Adipocyte (in vitro differentiated cells): ENCODE measurements at regions not wholly inside any gene's neighbourhood (a gene's known extent, or its start where the extent isn't known, plus 50 kb on each side); places are given as distances from the start of the nearest gene placed in this dataset.

Experiments used
- DNase-seq: peaks from one replicate; pipeline ENCODE4 v3.0.0-alpha.2; 2015; ENCODE audit warnings: low read depth
- H3K27me3 ChIP-seq: replicated peaks from 2 replicates; pipeline ENCODE4 v1.7.0; 2013; ENCODE audit warnings: mild to moderate bottlenecking, low read length, moderate library complexity; ENCODE audit not compliant: control insufficient read depth, insufficient read depth
- H3K36me3 ChIP-seq: 2 replicates; pipeline ENCODE4 v1.7.0; 2013; ENCODE audit warnings: low read length, mild to moderate bottlenecking, moderate library complexity; ENCODE audit not compliant: control insufficient read depth, insufficient read depth, severe bottlenecking
- H3K4me1 ChIP-seq: 2 replicates; pipeline ENCODE4 v1.7.0; 2013; ENCODE audit warnings: mild to moderate bottlenecking, low read length, moderate library complexity; ENCODE audit not compliant: control insufficient read depth, insufficient read depth
- H3K4me3 ChIP-seq: 2 replicates; pipeline ENCODE4 v1.7.0; 2013; ENCODE audit warnings: mild to moderate bottlenecking, low read length, moderate library complexity
- H3K9ac ChIP-seq: 2 replicates; pipeline ENCODE4 v1.7.0; 2013; ENCODE audit warnings: mild to moderate bottlenecking, low read length, moderate library complexity
- H3K9me3 ChIP-seq: 2 replicates; pipeline ENCODE4 v1.7.0; 2013; ENCODE audit warnings: mild to moderate bottlenecking, low read length, moderate library complexity; ENCODE audit not compliant: control insufficient read depth

- no peak for DNase-seq
Measured at GRCh38 chr14:98976271-98976670, 295.7 kb downstream of the BCL11B start.

GRCh38 chr14:98977451-98977850 lies 294.5 kb downstream of the BCL11B start:
- peaks cover 5% of the 10 kb centered on the region for H3K27me3 ChIP-seq
- no peak for DNase-seq
- peaks cover 7% of the 10 kb centered on the region for H3K9me3 ChIP-seq
- no peak overlapping the region for H3K9ac ChIP-seq
- no peaks in the 10 kb centered on the region for H3K4me1 ChIP-seq
- no peak overlapping the region for H3K4me3 ChIP-seq
- no peaks in the 10 kb centered on the region for H3K36me3 ChIP-seq

More at GRCh38 chr14:98976271-98976670, 295.7 kb downstream of the BCL11B start:
- H3K9me3 ChIP-seq, result peaks cover 7% of the 10 kb centered on the region
- H3K27me3 ChIP-seq, result no peaks in the 10 kb centered on the region
- no peaks in the 10 kb centered on the region for H3K4me1 ChIP-seq
- H3K36me3 ChIP-seq, result no peaks in the 10 kb centered on the region
- H3K4me3 ChIP-seq, result no peak overlapping the region
- no peak overlapping the region for H3K9ac ChIP-seq

- no peaks in the 10 kb centered on the region for H3K4me1 ChIP-seq
- no peak overlapping the region for H3K9ac ChIP-seq
- peaks cover 7% of the 10 kb centered on the region for H3K27me3 ChIP-seq
- H3K9me3 ChIP-seq, result peaks cover 7% of the 10 kb centered on the region
- H3K4me3 ChIP-seq, result no peak overlapping the region
- DNase-seq, result no peak
- no peaks in the 10 kb centered on the region for H3K36me3 ChIP-seq
Measured at GRCh38 chr14:98982986-98983385, 289.0 kb downstream of the BCL11B start.

- Histone ChIP-seq H3K27me3 (peaks cover 7% of the 10 kb centered on the region), H3K9ac (no peak overlapping the region), H3K4me1 (no peaks in the 10 kb centered on the region), H3K36me3 (no peaks in the 10 kb centered on the region), H3K9me3 (no peaks in the 10 kb centered on the region), H3K4me3 (no peak overlapping the region)
- DNase-seq, result no peak
Measured at GRCh38 chr14:98984027-98984718, 287.8 kb downstream of the BCL11B start.

GRCh38 chr14:98984719-98985041 lies 287.3 kb downstream of the BCL11B start:
- H3K4me3 ChIP-seq, result no peak overlapping the region
- no peaks in the 10 kb centered on the region for H3K36me3 ChIP-seq
- H3K4me1 ChIP-seq, result no peaks in the 10 kb centered on the region
- H3K9ac ChIP-seq, result no peak overlapping the region
- H3K9me3 ChIP-seq, result no peaks in the 10 kb centered on the region
- peaks cover 7% of the 10 kb centered on the region for H3K27me3 ChIP-seq
- no peak for DNase-seq

GRCh38 chr14:98993818-98994217 lies 278.2 kb downstream of the BCL11B start:
- Histone ChIP-seq H3K9me3 (no peaks in the 10 kb centered on the region), H3K4me1 (no peaks in the 10 kb centered on the region), H3K36me3 (no peaks in the 10 kb centered on the region), H3K4me3 (no peak overlapping the region), H3K27me3 (peaks cover 3% of the 10 kb centered on the region), H3K9ac (no peak overlapping the region)
- no peak for DNase-seq

GRCh38 chr14:98994561-98994960 lies 277.4 kb downstream of the BCL11B start:
- Histone ChIP-seq H3K9ac (no peak overlapping the region), H3K27me3 (peaks cover 3% of the 10 kb centered on the region), H3K4me3 (no peak overlapping the region), H3K36me3 (no peaks in the 10 kb centered on the region), H3K9me3 (no peaks in the 10 kb centered on the region), H3K4me1 (no peaks in the 10 kb centered on the region)
- DNase-seq, result no peak

- DNase-seq, result no peak
- Histone ChIP-seq H3K4me1 (no peaks in the 10 kb centered on the region), H3K36me3 (no peaks in the 10 kb centered on the region), H3K9me3 (no peaks in the 10 kb centered on the region), H3K9ac (no peak overlapping the region), H3K27me3 (peaks cover 3% of the 10 kb centered on the region), H3K4me3 (no peak overlapping the region)
Measured at GRCh38 chr14:98997526-98998205, 274.3 kb downstream of the BCL11B start.

- no peak for DNase-seq
- H3K4me3 ChIP-seq, result no peak overlapping the region
- no peak overlapping the region for H3K9ac ChIP-seq
- H3K36me3 ChIP-seq, result no peaks in the 10 kb centered on the region
- H3K9me3 ChIP-seq, result no peaks in the 10 kb centered on the region
- no peaks in the 10 kb centered on the region for H3K4me1 ChIP-seq
- peaks cover 3% of the 10 kb centered on the region for H3K27me3 ChIP-seq
Measured at GRCh38 chr14:98999345-98999744, 272.7 kb downstream of the BCL11B start.

- no peak for DNase-seq
- H3K4me1 ChIP-seq, result no peaks in the 10 kb centered on the region
- H3K9me3 ChIP-seq, result no peaks in the 10 kb centered on the region
- no peak overlapping the region for H3K9ac ChIP-seq
- H3K27me3 ChIP-seq, result peaks cover 3% of the 10 kb centered on the region
- H3K4me3 ChIP-seq, result no peak overlapping the region
- H3K36me3 ChIP-seq, result no peaks in the 10 kb centered on the region
Measured at GRCh38 chr14:98999901-99000300, 272.1 kb downstream of the BCL11B start.

- H3K4me3 ChIP-seq, result no peak overlapping the region
- H3K9me3 ChIP-seq, result no peaks in the 10 kb centered on the region
- H3K27me3 ChIP-seq, result peaks cover 3% of the 10 kb centered on the region
- no peak for DNase-seq
- H3K9ac ChIP-seq, result no peak overlapping the region
- H3K4me1 ChIP-seq, result no peaks in the 10 kb centered on the region
- H3K36me3 ChIP-seq, result no peaks in the 10 kb centered on the region
Measured at GRCh38 chr14:99001241-99001640, 270.8 kb downstream of the BCL11B start.

GRCh38 chr14:99003646-99004045 lies 268.4 kb downstream of the BCL11B start:
- Histone ChIP-seq H3K9ac (no peak overlapping the region), H3K27me3 (no peaks in the 10 kb centered on the region), H3K4me3 (no peak overlapping the region), H3K9me3 (no peaks in the 10 kb centered on the region), H3K36me3 (no peaks in the 10 kb centered on the region), H3K4me1 (no peaks in the 10 kb centered on the region)
- no peak for DNase-seq
